CD4-positive, alpha-beta T cell (primary cell): ENCODE measurements at regions not wholly inside any gene's neighbourhood (a gene's known extent, or its start where the extent isn't known, plus 50 kb on each side); places are given as distances from the start of the nearest gene placed in this dataset.

Experiments used
- ATAC-seq: fragments of 200-7000 bp; cut with Tn5 transposase; one replicate; pipeline ENCODE4 v1.10.0; 2022; ENCODE audit warnings: mild to moderate bottlenecking; ENCODE audit not compliant: poor library complexity
- CTCF ChIA-PET: fragments of 350-600 bp; sonication (Branson Sonifier 250); formaldehyde crosslinking; loops from one replicate; lab custom pipeline; 2021; ENCODE audit warnings: antibody characterized with exemption, inconsistent platforms; lab: Charles Lee
- POLR2A ChIA-PET: fragments of 350-600 bp; sonication (Branson Sonifier 250); formaldehyde crosslinking; loops from one replicate; lab custom pipeline; 2021; ENCODE audit warnings: antibody characterized with exemption, inconsistent platforms; lab: Charles Lee
- DNase-seq, 14 experiments: peaks; one replicate each; pipeline ENCODE4 v3.0.0-alpha.2; 2013 to 2020; ENCODE audit warnings: mixed read lengths in 2 of 14
- H3K27ac ChIP-seq, 2 donors: one replicate each; pipeline versions ENCODE4 v1.5.1 to v1.7.0; 2013; ENCODE audit warnings: low read length in 2 of 2, low read depth in 1 of 2, mild to moderate bottlenecking in 1 of 2
- H3K27me3 ChIP-seq, 2 experiments: 1 replicate in 1 of 2; 2 replicates in 1 of 2; pipeline versions ENCODE4 v1.6.1 to v1.7.0; 2013; ENCODE audit warnings: low read length in 2 of 2, control low read depth in 1 of 2, mild to moderate bottlenecking in 1 of 2, moderate library complexity in 1 of 2; ENCODE audit not compliant: insufficient read depth in 2 of 2, control insufficient read depth in 1 of 2
- H3K36me3 ChIP-seq: one replicate; pipeline ENCODE4 v1.6.1; 2013; ENCODE audit warnings: low read length, control low read depth; ENCODE audit not compliant: insufficient read depth
- H3K4me1 ChIP-seq: one replicate; pipeline ENCODE4 v1.6.1; 2013; ENCODE audit warnings: low read length, control low read depth; ENCODE audit not compliant: insufficient read depth
- H3K4me3 ChIP-seq: one replicate; pipeline ENCODE4 v1.5.1; 2013; ENCODE audit warnings: mild to moderate bottlenecking, low read length, moderate library complexity
- H3K9me3 ChIP-seq, 2 experiments: 1 replicate in 1 of 2; 2 replicates in 1 of 2; pipeline versions ENCODE4 v1.6.1 to v1.7.0; 2013; ENCODE audit warnings: low read length in 2 of 2, mild to moderate bottlenecking in 2 of 2, control low read depth in 1 of 2, moderate library complexity in 1 of 2; ENCODE audit not compliant: control insufficient read depth in 1 of 2, insufficient read depth in 1 of 2
- H3K27ac Mint-ChIP-seq: one replicate; pipeline ENCODE4 v1.8.0; 2020; ENCODE audit warnings: mixed read lengths
- H3K27me3 Mint-ChIP-seq: one replicate; pipeline ENCODE4 v1.8.0; 2021; ENCODE audit warnings: mixed read lengths
- H3K36me3 Mint-ChIP-seq: one replicate; pipeline ENCODE4 v1.8.0; 2021; ENCODE audit warnings: low read depth, mixed read lengths
- H3K4me1 Mint-ChIP-seq: one replicate; pipeline ENCODE4 v1.8.0; 2021; ENCODE audit warnings: low read depth, mixed read lengths
- H3K4me3 Mint-ChIP-seq: one replicate; pipeline ENCODE4 v1.8.0; 2020; ENCODE audit warnings: mild to moderate bottlenecking, mixed read lengths
- H3K9me3 Mint-ChIP-seq: one replicate; pipeline ENCODE4 v1.8.0; 2020; ENCODE audit warnings: mixed read lengths
- intact Hi-C, 2 experiments: fragments of 100-400 bp; cut with DNase I in 1 of 2; cut with micrococcal nuclease in 1 of 2; formaldehyde crosslinking; loops; one replicate each; pipeline versions ENCODE4 v1.15.1 to v1.9.0; 2023 to 2025; cut with DNase I, micrococcal nuclease
- TF ChIP-seq, protein P1 (sequence below): fragments of 200-600 bp; IDR thresholded peaks from one replicate; pipeline ENCODE4 v1.8.0; 2022; ENCODE audit warnings: antibody characterized with exemption, mild to moderate bottlenecking

DNA sequence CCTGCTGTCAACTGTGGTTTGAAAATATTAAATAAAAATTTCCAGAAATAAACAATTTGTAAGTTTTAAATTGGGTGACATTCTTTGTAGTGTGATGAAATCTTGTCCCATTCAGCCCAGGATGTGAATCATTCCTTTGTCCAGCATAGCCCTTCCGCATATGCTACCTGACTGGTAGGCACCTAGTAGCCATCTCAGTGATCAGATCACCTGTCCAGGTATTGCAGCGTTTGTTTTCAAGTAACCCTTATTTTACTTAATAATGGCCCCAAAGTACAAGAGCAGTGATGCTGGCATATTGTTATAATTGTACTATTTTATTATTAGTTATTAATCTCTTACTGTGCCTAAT lies 351.6 kb upstream of the B3GALT2 start:
- CTCF ChIA-PET, result no interaction called here
- H3K4me3 ChIP-seq, result peak overlapping the region; percentile 20
- no peaks in the 10 kb centered on the region for H3K36me3 ChIP-seq
- POLR2A ChIA-PET, result no interaction called here
- Mint-ChIP-seq H3K36me3 (no peaks in the 10 kb centered on the region), H3K27ac (peak overlapping the region; percentile 78), H3K27me3 (no peaks in the 10 kb centered on the region), H3K4me3 (peak overlapping the region; percentile 50), H3K4me1 (peaks cover 59% of the 10 kb centered on the region), H3K9me3 (no peaks in the 10 kb centered on the region)
- peak overlapping the region in 1 of 2 donors; percentile 32 for H3K27ac ChIP-seq
- no peak for DNase-seq
- no peak for ATAC-seq
- TF ChIP-seq, protein P1, sequence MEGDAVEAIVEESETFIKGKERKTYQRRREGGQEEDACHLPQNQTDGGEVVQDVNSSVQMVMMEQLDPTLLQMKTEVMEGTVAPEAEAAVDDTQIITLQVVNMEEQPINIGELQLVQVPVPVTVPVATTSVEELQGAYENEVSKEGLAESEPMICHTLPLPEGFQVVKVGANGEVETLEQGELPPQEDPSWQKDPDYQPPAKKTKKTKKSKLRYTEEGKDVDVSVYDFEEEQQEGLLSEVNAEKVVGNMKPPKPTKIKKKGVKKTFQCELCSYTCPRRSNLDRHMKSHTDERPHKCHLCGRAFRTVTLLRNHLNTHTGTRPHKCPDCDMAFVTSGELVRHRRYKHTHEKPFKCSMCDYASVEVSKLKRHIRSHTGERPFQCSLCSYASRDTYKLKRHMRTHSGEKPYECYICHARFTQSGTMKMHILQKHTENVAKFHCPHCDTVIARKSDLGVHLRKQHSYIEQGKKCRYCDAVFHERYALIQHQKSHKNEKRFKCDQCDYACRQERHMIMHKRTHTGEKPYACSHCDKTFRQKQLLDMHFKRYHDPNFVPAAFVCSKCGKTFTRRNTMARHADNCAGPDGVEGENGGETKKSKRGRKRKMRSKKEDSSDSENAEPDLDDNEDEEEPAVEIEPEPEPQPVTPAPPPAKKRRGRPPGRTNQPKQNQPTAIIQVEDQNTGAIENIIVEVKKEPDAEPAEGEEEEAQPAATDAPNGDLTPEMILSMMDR, result no peak
- H3K4me1 ChIP-seq, result peaks cover 24% of the 10 kb centered on the region
- intact Hi-C loops, result loop anchor here in 1 of 2 experiments (5.0 kb wide), 2 partner anchors 61 to 76 kb away; no protein-coding TSS in a partner anchor
- H3K9me3 ChIP-seq, result no peaks in the 10 kb centered on the region
- H3K27me3 ChIP-seq, result no peaks in the 10 kb centered on the region

DNA sequence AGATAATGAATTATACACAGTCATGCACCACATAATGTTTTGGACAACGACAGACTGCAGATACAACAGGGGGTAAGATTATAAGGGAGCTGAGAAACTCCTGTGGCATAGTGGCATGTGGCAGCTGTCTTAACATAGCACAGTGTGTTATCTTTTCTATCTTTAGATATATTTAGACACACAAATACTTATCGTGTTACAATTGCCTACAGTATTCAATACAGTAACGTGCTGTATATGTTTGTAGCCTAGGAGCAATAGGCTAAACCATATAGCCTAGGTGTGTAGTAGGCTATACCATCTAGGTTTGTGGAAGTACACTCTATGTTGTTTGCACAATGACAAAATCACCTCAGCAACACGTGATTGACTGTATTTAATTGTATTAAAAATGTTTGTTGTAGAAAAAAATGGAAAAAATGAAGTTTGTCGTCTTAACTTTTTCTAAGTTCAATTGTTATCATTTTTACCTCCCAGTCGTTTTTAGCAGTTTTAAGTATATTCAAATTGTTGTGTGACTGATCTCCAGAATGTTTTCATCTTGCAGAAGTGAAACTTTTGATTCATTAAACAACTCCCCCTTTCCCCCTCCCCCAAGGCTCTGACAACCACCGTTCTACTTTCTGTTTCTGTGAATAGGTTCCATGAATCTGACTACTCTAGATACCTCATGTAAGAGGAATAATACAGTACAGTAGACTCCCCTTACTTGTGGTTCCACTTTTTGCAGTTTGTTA lies 351.0 kb upstream of the B3GALT2 start:
- POLR2A ChIA-PET, result interaction anchor here (0.8 kb wide), 1 partner anchor 101 kb away, joined by 4 read pairs; no protein-coding TSS in a partner anchor
- Mint-ChIP-seq H3K27ac (peak overlapping the region; percentile 78), H3K27me3 (no peaks in the 10 kb centered on the region), H3K4me3 (peak overlapping the region; percentile 50), H3K9me3 (no peaks in the 10 kb centered on the region), H3K36me3 (no peaks in the 10 kb centered on the region), H3K4me1 (peaks cover 54% of the 10 kb centered on the region)
- DNase-seq (peak in 13 of 14 experiments; percentile 9 to 86 (median 35)), ATAC-seq (peak; percentile 79)
- no peaks in the 10 kb centered on the region for H3K36me3 ChIP-seq
- intact Hi-C loops, result loop anchor here in 1 of 2 experiments (5.0 kb wide), 2 partner anchors 60 to 75 kb away; no protein-coding TSS in a partner anchor
- CTCF ChIA-PET, result no interaction called here
- H3K9me3 ChIP-seq, result no peaks in the 10 kb centered on the region
- TF ChIP-seq, protein P1, result no peak
- H3K27ac ChIP-seq, result peak overlapping the region in 1 of 2 donors; percentile 32
- no peaks in the 10 kb centered on the region for H3K27me3 ChIP-seq
- peaks cover 21% of the 10 kb centered on the region for H3K4me1 ChIP-seq
- peak overlapping the region; percentile 20 for H3K4me3 ChIP-seq

DNA sequence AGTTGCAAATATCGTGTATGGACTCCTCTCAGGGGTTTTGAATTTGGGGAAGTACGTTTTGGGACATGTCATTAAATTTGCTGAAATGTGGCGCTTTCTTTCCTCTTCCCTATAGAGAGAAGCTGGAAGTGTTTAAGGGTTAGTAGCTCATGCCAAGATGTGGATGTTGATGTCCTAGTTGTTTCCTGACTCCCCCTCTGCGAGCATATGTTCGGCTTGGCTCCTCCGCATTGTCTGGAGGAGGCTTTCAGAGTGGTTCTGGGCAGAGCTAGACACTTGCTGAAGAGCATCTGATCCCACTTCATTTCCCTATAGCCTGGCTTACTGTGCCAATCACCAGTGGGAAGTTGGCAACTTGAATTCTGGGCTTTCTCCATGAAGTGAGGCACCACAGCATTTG lies 347.4 kb upstream of the B3GALT2 start:
- Mint-ChIP-seq H3K4me3 (no peak overlapping the region), H3K36me3 (no peaks in the 10 kb centered on the region), H3K9me3 (peaks cover 2% of the 10 kb centered on the region), H3K4me1 (peaks cover 22% of the 10 kb centered on the region), H3K27ac (no peak overlapping the region), H3K27me3 (no peaks in the 10 kb centered on the region)
- H3K27ac ChIP-seq, result no peak overlapping the region
- no peak overlapping the region for H3K4me3 ChIP-seq
- TF ChIP-seq, protein P1, result no peak
- intact Hi-C loops, result no loop called here
- CTCF ChIA-PET, result interaction anchor here (1.1 kb wide), 1 partner anchor 19 kb away, joined by 3 read pairs; no protein-coding TSS in a partner anchor
- POLR2A ChIA-PET, result interaction anchor here (1.0 to 1.1 kb wide), 2 partner anchors 9 to 10 kb away, joined by 3 read pairs; no protein-coding TSS in a partner anchor
- DNase-seq (no peak), ATAC-seq (no peak)
- H3K4me1 ChIP-seq, result peaks cover 7% of the 10 kb centered on the region
- H3K9me3 ChIP-seq, result no peaks in the 10 kb centered on the region
- no peaks in the 10 kb centered on the region for H3K36me3 ChIP-seq
- H3K27me3 ChIP-seq, result no peaks in the 10 kb centered on the region
